Transverse colon (tissue), 4 donors: ENCODE measurements at regions not wholly inside any gene's neighbourhood (a gene's known extent, or its start where the extent isn't known, plus 50 kb on each side); places are given as distances from the start of the nearest gene placed in this dataset.

Source experiments
- DNase-seq: peaks from one replicate; pipeline ENCODE4 v3.0.0-alpha.2; 2019
- H3K27ac ChIP-seq, 4 donors: fragments of 200-600 bp; sonication (generic); 2 replicates each; pipeline ENCODE4 v1.5.1; 2016 to 2018; ENCODE audit warnings: inconsistent platforms in 4 of 4
- H3K27me3 ChIP-seq: fragments of 200-600 bp; sonication (generic); 2 replicates; pipeline ENCODE4 v1.5.1; 2017; ENCODE audit warnings: inconsistent platforms
- H3K36me3 ChIP-seq, 4 donors: fragments of 200-600 bp; sonication (generic); 2 replicates each; pipeline ENCODE4 v1.5.1; 2017 to 2019; ENCODE audit warnings: inconsistent platforms in 4 of 4
- H3K4me1 ChIP-seq, 4 donors: fragments of 200-600 bp; sonication (generic); 2 replicates each; pipeline ENCODE4 v1.5.1; 2017 to 2020; ENCODE audit warnings: inconsistent platforms in 4 of 4
- H3K4me3 ChIP-seq, 4 donors: fragments of 200-600 bp; sonication (generic); 1 replicate in 1 of 4; 2 replicates in 3 of 4; pipeline versions ENCODE4 v1.5.1 to v1.6.1; 2017 to 2019; ENCODE audit warnings: inconsistent platforms in 4 of 4
- H3K9me3 ChIP-seq, 2 donors: fragments of 200-600 bp; sonication (generic); 2 replicates each; pipeline ENCODE4 v1.5.1; 2017 to 2019; ENCODE audit warnings: inconsistent platforms in 2 of 2
- CTCF ChIP-seq, 5 experiments: fragments of 200-600 bp in 3 of 5; fragments of 450-650 bp in 2 of 5; sonication (generic) in 3 of 5; IDR thresholded peaks; 1 replicate in 2 of 5; 2 replicates in 3 of 5; pipeline ENCODE4 v1.5.1; 2016 to 2017; ENCODE audit warnings: antibody characterized with exemption in 5 of 5, inconsistent platforms in 3 of 5, mild to moderate bottlenecking in 2 of 5, moderate library complexity in 1 of 5
- EP300 ChIP-seq: sonication (generic); formaldehyde crosslinking; IDR thresholded peaks from one replicate; pipeline ENCODE4 v1.6.1; 2017; ENCODE audit warnings: antibody characterized with exemption, low read depth
- POLR2A ChIP-seq: fragments of 450-650 bp; IDR thresholded peaks from one replicate; pipeline ENCODE4 v1.6.1; 2016; ENCODE audit warnings: antibody characterized with exemption, mild to moderate bottlenecking, moderate library complexity
- POLR2AphosphoS5 ChIP-seq, 3 donors: sonication (generic); formaldehyde crosslinking; IDR thresholded peaks; one replicate each; pipeline ENCODE4 v1.6.1; 2016; ENCODE audit warnings: antibody characterized with exemption in 3 of 3
- WGBS, 2 donors: methylation state at CpG; one replicate each; pipeline ENCODE4 v1.1.5; 2018; ENCODE audit warnings: low coverage in 1 of 2; 5-methylcytosine and 5-hydroxymethylcytosine counted together
- in situ Hi-C, 4 donors: fragments of 200-750 bp; cut with MboI; loops; one replicate each; pipeline versions ENCODE4 v1.15.0 to v1.15.1; 2017; ENCODE audit warnings: low sequenced_read_pairs in 3 of 4, low pct_ligation_motif_present in 1 of 4, low pct_unique_long_range_greater_than_20kb in 1 of 4
- intact Hi-C: fragments of 100-400 bp; cut with DNase I; formaldehyde crosslinking; loops from one replicate; pipeline ENCODE4 v1.15.1; 2023; ENCODE audit warnings: low total_unique reads

- in situ Hi-C loops (no loop called here), intact Hi-C loops (no loop called here)
- Histone ChIP-seq H3K27ac (no peak overlapping the region), H3K4me3 (no peak overlapping the region), H3K27me3 (no peaks in the 10 kb centered on the region), H3K9me3 (no peaks in the 10 kb centered on the region), H3K4me1 (no peaks in the 10 kb centered on the region), H3K36me3 (no peaks in the 10 kb centered on the region)
- WGBS, 2 donors = 59% methylated on average over 4 of the region's 4 CpGs; no CpG with 5 or more reads in 1 of the 2 donors
- no peak for DNase-seq
- TF ChIP-seq POLR2A = no peak
Observed at GRCh38 chr4:164011791-164012190, 517.3 kb downstream of the TMA16 start.

GRCh38 chr4:164012396-164013027, 518.0 kb downstream of the TMA16 start:
- Histone ChIP-seq H3K4me3 (no peak overlapping the region), H3K36me3 (no peaks in the 10 kb centered on the region), H3K9me3 (no peaks in the 10 kb centered on the region), H3K27me3 (no peaks in the 10 kb centered on the region), H3K27ac (no peak overlapping the region), H3K4me1 (no peaks in the 10 kb centered on the region)
- WGBS, 2 donors = 26% methylated on average over 3 of the region's 3 CpGs; no CpG with 5 or more reads in 1 of the 2 donors
- intact Hi-C loops = no loop called here
- in situ Hi-C loops = no loop called here
- TF ChIP-seq CTCF (IDR thresholded peaks at IDR 0.05) (no peak), EP300 (no peak), POLR2A (no peak), POLR2AphosphoS5 (IDR thresholded peaks at IDR 0.05) (no peak)
- DNase-seq = no peak

GRCh38 chr4:164021947-164022346, 527.5 kb downstream of the TMA16 start:
- no peak for DNase-seq
- in situ Hi-C loops = no loop called here

GRCh38 chr4:164023214-164023613, 528.7 kb downstream of the TMA16 start:
- intact Hi-C loops = no loop called here
- no peak for TF ChIP-seq EP300
- TF ChIP-seq CTCF (IDR thresholded peaks at IDR 0.05) = no peak
- no peak for TF ChIP-seq POLR2A
- no peak for TF ChIP-seq POLR2AphosphoS5 (IDR thresholded peaks at IDR 0.05)
- DNase-seq = no peak
- H3K36me3 ChIP-seq = no peaks in the 10 kb centered on the region
- H3K4me3 ChIP-seq = no peak overlapping the region
- H3K27me3 ChIP-seq = no peaks in the 10 kb centered on the region
- in situ Hi-C loops = no loop called here
- H3K4me1 ChIP-seq = no peaks in the 10 kb centered on the region
- H3K27ac ChIP-seq = no peak overlapping the region
- no peaks in the 10 kb centered on the region for H3K9me3 ChIP-seq

More at GRCh38 chr4:164021947-164022346, 527.5 kb downstream of the TMA16 start:
- TF ChIP-seq EP300 (no peak), POLR2AphosphoS5 (IDR thresholded peaks at IDR 0.05) (no peak)
- H3K4me1 ChIP-seq = no peaks in the 10 kb centered on the region
- intact Hi-C loops = no loop called here
- no peaks in the 10 kb centered on the region for H3K36me3 ChIP-seq
- no peak overlapping the region for H3K27ac ChIP-seq
- H3K27me3 ChIP-seq = no peaks in the 10 kb centered on the region
- H3K9me3 ChIP-seq = no peaks in the 10 kb centered on the region
- H3K4me3 ChIP-seq = no peak overlapping the region

- H3K4me3 ChIP-seq = no peak overlapping the region
- no peak for DNase-seq
- intact Hi-C loops = no loop called here
- no peaks in the 10 kb centered on the region for H3K27me3 ChIP-seq
- WGBS, 2 donors = 39 to 47% methylated on average over 1 of the region's 1 CpG
- TF ChIP-seq POLR2AphosphoS5 (IDR thresholded peaks at IDR 0.05) = no peak
- no peak for TF ChIP-seq EP300
- TF ChIP-seq CTCF (IDR thresholded peaks at IDR 0.05) = no peak
- no peak for TF ChIP-seq POLR2A
- no peaks in the 10 kb centered on the region for H3K36me3 ChIP-seq
- H3K9me3 ChIP-seq = no peaks in the 10 kb centered on the region
- no peak overlapping the region for H3K27ac ChIP-seq
- no peaks in the 10 kb centered on the region for H3K4me1 ChIP-seq
- in situ Hi-C loops = no loop called here
Observed at GRCh38 chr4:164027805-164028204, 533.3 kb downstream of the TMA16 start.
